ENCODE measurements at regions not wholly inside any gene's neighbourhood (a gene's known extent, or its start where the extent isn't known, plus 50 kb on each side); places are given as distances from the start of the nearest gene placed in this dataset.
A peak's percentile ranks its signal among the peaks of the same experiment; 100 is the strongest.

- DNase-seq = no peak
These were observed 263.4 kb downstream of the PLA2G4A start for GRCh38 chr1:187092104-187092503.

- DNase-seq = no peak
These were observed 267.9 kb downstream of the PLA2G4A start for GRCh38 chr1:187096689-187097088.

- DNase-seq = no peak
These were observed 281.6 kb downstream of the PLA2G4A start for GRCh38 chr1:187110351-187110750.

GRCh38 chr1:187114792-187115191 is 286.0 kb downstream of the PLA2G4A start:
- DNase-seq = no peak

- DNase-seq = no peak
These were observed 292.9 kb downstream of the PLA2G4A start for GRCh38 chr1:187121661-187122060.

GRCh38 chr1:187122566-187122965 is 293.8 kb downstream of the PLA2G4A start:
- DNase-seq = no peak

GRCh38 chr1:187129132-187129531 is 300.4 kb downstream of the PLA2G4A start:
- DNase-seq = no peak

- DNase-seq = no peak
These were observed 315.0 kb downstream of the PLA2G4A start for GRCh38 chr1:187143783-187144182.

GRCh38 chr1:187146388-187146787 is 317.6 kb downstream of the PLA2G4A start:
- DNase-seq = no peak

- no peak for DNase-seq
These were observed 322.8 kb downstream of the PLA2G4A start for GRCh38 chr1:187151555-187151954.

GRCh38 chr1:187153047-187153446 is 324.3 kb downstream of the PLA2G4A start:
- DNase-seq = no peak

- no peak for DNase-seq
These were observed 328.4 kb downstream of the PLA2G4A start for GRCh38 chr1:187157115-187157514.

GRCh38 chr1:187157552-187157951 is 328.8 kb downstream of the PLA2G4A start:
- no peak for DNase-seq

- DNase-seq = no peak
These were observed 338.8 kb downstream of the PLA2G4A start for GRCh38 chr1:187167555-187167954.

GRCh38 chr1:187168297-187168696 is 339.5 kb downstream of the PLA2G4A start:
- no peak for DNase-seq

- DNase-seq = no peak
These were observed 356.6 kb downstream of the PLA2G4A start for GRCh38 chr1:187185389-187185788.

- DNase-seq = no peak
These were observed 368.9 kb downstream of the PLA2G4A start for GRCh38 chr1:187197685-187198084.

GRCh38 chr1:187203257-187203656 is 374.5 kb downstream of the PLA2G4A start:
- DNase-seq = peak in 1 of 2 experiments; percentile 24

GRCh38 chr1:187212377-187212776 is 383.6 kb downstream of the PLA2G4A start:
- no peak for DNase-seq

GRCh38 chr1:187226396-187226795 is 397.6 kb downstream of the PLA2G4A start:
- no peak for DNase-seq

GRCh38 chr1:187228790-187229189 is 400.0 kb downstream of the PLA2G4A start:
- no peak for DNase-seq

GRCh38 chr1:187229496-187229895 is 400.7 kb downstream of the PLA2G4A start:
- DNase-seq = no peak

- DNase-seq = no peak
These were observed 406.0 kb downstream of the PLA2G4A start for GRCh38 chr1:187234706-187235105.

GRCh38 chr1:187236199-187236598 is 407.4 kb downstream of the PLA2G4A start:
- DNase-seq = no peak

- DNase-seq = no peak
These were observed 407.9 kb downstream of the PLA2G4A start for GRCh38 chr1:187236676-187237075.

GRCh38 chr1:187237542-187237941 is 408.8 kb downstream of the PLA2G4A start:
- no peak for DNase-seq
